ENCODE measurements at regions not wholly inside any gene's neighbourhood (a gene's known extent, or its start where the extent isn't known, plus 50 kb on each side); places are given as distances from the start of the nearest gene placed in this dataset.

DNA sequence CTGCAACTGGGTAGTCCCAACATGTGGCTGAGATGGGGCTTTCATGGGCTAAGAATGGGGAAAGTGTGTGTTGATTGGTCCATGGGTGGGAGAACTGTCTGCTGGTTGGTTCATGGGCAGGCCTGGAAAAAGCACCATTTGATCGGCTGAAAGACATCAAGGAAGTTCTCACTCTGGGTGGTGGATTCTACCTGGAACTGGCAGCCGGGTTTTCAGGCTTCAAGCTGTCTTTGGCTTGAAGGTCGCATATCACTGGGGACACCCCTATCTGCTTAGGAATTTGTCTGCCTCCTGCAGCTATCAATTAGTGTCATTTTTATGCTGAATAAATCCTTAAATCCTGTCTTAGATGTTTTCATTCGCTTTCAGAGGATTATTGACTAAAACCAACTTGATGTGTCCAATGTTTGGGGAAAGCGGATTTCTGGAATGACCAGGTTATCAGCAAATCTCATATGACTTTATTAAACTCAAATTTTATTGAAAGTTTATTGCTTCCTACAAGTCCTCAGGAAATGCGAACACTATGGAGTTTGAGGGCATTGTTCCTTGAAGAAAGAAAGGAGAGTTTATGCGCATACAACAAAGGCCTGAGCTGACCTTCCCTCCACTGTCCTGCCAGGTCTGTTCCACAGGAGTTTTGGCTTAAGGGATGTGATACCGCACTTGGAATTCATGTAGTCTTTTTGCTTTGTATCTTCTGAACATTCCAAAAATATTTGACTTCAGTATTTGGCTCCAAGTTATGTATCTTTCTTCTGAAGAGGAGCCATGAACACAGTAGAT, 451.1 kb downstream of the TUSC1 start:
- H3K4me1 ChIP-seq, result no peaks in the 10 kb centered on the region
- no peaks in the 10 kb centered on the region for H4K20me1 ChIP-seq
- H3K27ac ChIP-seq, result no peak overlapping the region
- H3K9ac ChIP-seq, result no peak overlapping the region
- H3K4me2 ChIP-seq, result no peak overlapping the region
- no peaks in the 10 kb centered on the region for H3K36me3 ChIP-seq
- no peaks in the 10 kb centered on the region for H3K27me3 ChIP-seq
- peaks cover 11% of the 10 kb centered on the region; the same call in 1 of the 2 replicates for H3K9me3 ChIP-seq
- H3K4me3 ChIP-seq, result no peak overlapping the region
- TF ChIP-seq Cebpa-rat (IDR thresholded peaks at IDR 0.05), result no peak

DNA sequence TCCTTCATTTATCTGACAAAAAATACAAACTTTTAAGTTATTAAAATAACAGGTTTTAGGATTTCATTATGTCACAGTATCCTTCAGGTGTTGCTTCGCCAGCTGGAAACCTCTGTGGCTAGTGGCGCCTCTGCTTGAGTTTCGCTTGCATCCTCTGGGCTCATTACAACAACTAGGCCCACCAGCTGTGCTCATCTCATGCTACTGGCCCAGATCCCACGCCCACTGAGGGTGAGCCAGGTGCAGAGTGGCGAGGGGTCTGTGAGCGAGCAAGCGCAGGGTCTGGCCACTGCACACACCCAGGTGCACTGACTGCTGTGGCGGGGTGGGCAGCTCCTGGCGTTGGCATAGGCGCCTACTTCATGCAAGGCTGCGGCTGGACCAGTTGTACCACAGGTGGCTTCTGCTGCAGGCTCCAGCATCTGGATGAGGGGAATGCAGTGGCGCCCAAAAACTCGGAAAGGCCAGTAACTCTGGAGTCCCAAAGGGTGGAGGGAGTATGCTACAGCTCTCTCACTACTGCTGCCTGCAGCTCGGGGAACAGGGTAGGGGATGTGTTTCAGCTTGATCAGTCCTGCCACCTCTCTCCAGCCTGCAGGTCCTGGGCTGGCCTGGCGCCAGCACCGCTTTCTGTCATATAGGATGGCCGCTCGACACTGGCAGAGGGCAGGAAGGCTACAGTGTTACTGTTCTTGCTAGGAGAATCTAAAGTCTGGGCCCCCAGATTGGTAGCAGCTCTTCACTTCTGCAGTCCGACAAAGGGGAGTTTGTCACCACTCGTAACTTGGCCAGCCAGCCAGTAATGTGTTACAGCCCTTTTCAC, 452.1 kb downstream of the TUSC1 start:
- TF ChIP-seq Cebpa-rat (IDR thresholded peaks at IDR 0.05), result no peak
- H3K9ac ChIP-seq, result no peak overlapping the region
- H3K9me3 ChIP-seq, result peaks cover 11% of the 10 kb centered on the region; the same call in 1 of the 2 replicates
- no peak overlapping the region for H3K4me2 ChIP-seq
- no peaks in the 10 kb centered on the region for H3K4me1 ChIP-seq
- H3K4me3 ChIP-seq, result no peak overlapping the region
- H4K20me1 ChIP-seq, result no peaks in the 10 kb centered on the region
- no peaks in the 10 kb centered on the region for H3K27me3 ChIP-seq
- no peak overlapping the region for H3K27ac ChIP-seq
- no peaks in the 10 kb centered on the region for H3K36me3 ChIP-seq

DNA sequence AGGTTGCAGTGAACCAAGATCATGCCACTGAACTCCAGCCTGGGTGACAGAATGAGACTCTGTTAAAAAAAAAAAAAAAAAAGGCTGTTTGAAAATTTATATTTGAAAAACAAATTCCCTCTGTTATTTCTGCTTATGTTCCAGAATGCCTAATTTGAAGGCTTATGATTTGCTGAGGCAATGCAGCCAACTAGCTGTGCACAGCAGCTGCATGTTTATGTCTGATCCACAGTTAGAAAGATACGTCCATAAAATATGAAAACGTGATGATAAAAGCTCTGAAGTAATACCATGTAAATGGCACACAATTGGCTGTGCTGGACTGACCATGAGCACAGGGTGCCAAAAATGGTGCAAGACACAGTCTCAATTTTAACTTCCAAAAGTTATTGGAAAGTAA, 453.2 kb downstream of the TUSC1 start:
- H3K4me1 ChIP-seq, result no peaks in the 10 kb centered on the region
- H4K20me1 ChIP-seq, result no peaks in the 10 kb centered on the region

DNA sequence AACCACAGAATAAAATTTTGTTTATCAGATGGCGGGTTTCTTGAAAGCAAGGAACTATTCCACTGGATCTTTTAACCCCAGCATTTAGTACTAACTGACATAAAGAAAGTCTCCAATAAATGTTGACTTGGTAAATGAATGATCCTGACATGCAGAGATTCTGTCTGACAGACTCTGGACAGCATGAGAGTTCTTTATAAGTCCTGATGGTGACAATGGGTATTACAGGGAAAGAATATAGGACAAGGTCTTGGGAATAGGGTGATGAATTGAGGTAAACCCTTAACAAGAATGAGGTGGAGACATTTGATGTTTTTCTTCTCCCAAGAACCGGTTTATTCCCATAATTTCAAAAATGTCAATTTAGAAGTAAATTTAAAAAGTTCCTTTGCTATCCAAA, 453.9 kb downstream of the TUSC1 start:
- Histone ChIP-seq H3K9ac (no peak overlapping the region), H3K4me3 (no peak overlapping the region), H3K4me2 (no peak overlapping the region), H3K4me1 (no peaks in the 10 kb centered on the region), H3K27ac (no peak overlapping the region), H4K20me1 (no peaks in the 10 kb centered on the region), H3K9me3 (peaks cover 11% of the 10 kb centered on the region; the same call in 1 of the 2 replicates), H3K27me3 (no peaks in the 10 kb centered on the region), H3K36me3 (no peaks in the 10 kb centered on the region)
- TF ChIP-seq Cebpa-rat (IDR thresholded peaks at IDR 0.05), result no peak

More for the DNA sequence above, 453.2 kb downstream of the TUSC1 start:
- Histone ChIP-seq H3K27ac (no peak overlapping the region), H3K9me3 (peaks cover 11% of the 10 kb centered on the region; the same call in 1 of the 2 replicates), H3K4me3 (no peak overlapping the region), H3K4me2 (no peak overlapping the region), H3K9ac (no peak overlapping the region), H3K36me3 (no peaks in the 10 kb centered on the region), H3K27me3 (no peaks in the 10 kb centered on the region)
- no peak for TF ChIP-seq Cebpa-rat (IDR thresholded peaks at IDR 0.05)

GRCh38 chr9:25212361-25212760, 465.9 kb downstream of the TUSC1 start:
- Histone ChIP-seq H4K20me1 (no peaks in the 10 kb centered on the region), H3K27me3 (no peaks in the 10 kb centered on the region), H3K36me3 (no peaks in the 10 kb centered on the region), H3K4me2 (no peak overlapping the region), H3K4me3 (no peak overlapping the region), H3K4me1 (no peaks in the 10 kb centered on the region), H3K9me3 (no peaks in the 10 kb centered on the region), H3K27ac (no peak overlapping the region), H3K9ac (no peak overlapping the region)
- no peak for TF ChIP-seq Cebpa-rat (IDR thresholded peaks at IDR 0.05)

GRCh38 chr9:25207402-25208195, 470.6 kb downstream of the TUSC1 start:
- Histone ChIP-seq H3K27ac (no peak overlapping the region), H3K9ac (no peak overlapping the region), H3K9me3 (no peaks in the 10 kb centered on the region), H3K36me3 (no peaks in the 10 kb centered on the region), H3K4me1 (no peaks in the 10 kb centered on the region), H3K27me3 (no peaks in the 10 kb centered on the region), H3K4me2 (no peak overlapping the region), H3K4me3 (no peak overlapping the region), H4K20me1 (no peaks in the 10 kb centered on the region)
- no peak for TF ChIP-seq Cebpa-rat (IDR thresholded peaks at IDR 0.05)

- Histone ChIP-seq H3K4me2 (no peak overlapping the region), H3K27me3 (no peaks in the 10 kb centered on the region), H3K4me3 (no peak overlapping the region), H3K9me3 (no peaks in the 10 kb centered on the region), H3K4me1 (no peaks in the 10 kb centered on the region), H3K36me3 (no peaks in the 10 kb centered on the region), H3K9ac (no peak overlapping the region), H3K27ac (no peak overlapping the region), H4K20me1 (no peaks in the 10 kb centered on the region)
- no peak for TF ChIP-seq Cebpa-rat (IDR thresholded peaks at IDR 0.05)
Measured at GRCh38 chr9:25206027-25206426, 472.2 kb downstream of the TUSC1 start.

- Histone ChIP-seq H3K4me1 (no peaks in the 10 kb centered on the region), H3K27me3 (no peaks in the 10 kb centered on the region), H3K36me3 (no peaks in the 10 kb centered on the region), H3K4me2 (no peak overlapping the region), H3K9ac (no peak overlapping the region), H4K20me1 (no peaks in the 10 kb centered on the region), H3K9me3 (no peaks in the 10 kb centered on the region), H3K27ac (no peak overlapping the region), H3K4me3 (no peak overlapping the region)
- no peak for TF ChIP-seq Cebpa-rat (IDR thresholded peaks at IDR 0.05)
Measured at GRCh38 chr9:25205285-25205684, 473.0 kb downstream of the TUSC1 start.

GRCh38 chr9:25177858-25178257, 500.4 kb downstream of the TUSC1 start:
- H3K4me1 ChIP-seq, result no peaks in the 10 kb centered on the region
- H3K27ac ChIP-seq, result no peak overlapping the region
- H3K4me3 ChIP-seq, result no peak overlapping the region
- H3K9ac ChIP-seq, result no peak overlapping the region
- H3K4me2 ChIP-seq, result no peak overlapping the region
- no peaks in the 10 kb centered on the region for H3K9me3 ChIP-seq
- H3K27me3 ChIP-seq, result no peaks in the 10 kb centered on the region
- no peaks in the 10 kb centered on the region for H4K20me1 ChIP-seq
- H3K36me3 ChIP-seq, result no peaks in the 10 kb centered on the region
- TF ChIP-seq Cebpa-rat (IDR thresholded peaks at IDR 0.05), result no peak
